HG03354 (cell line): ENCODE measurements at regions not wholly inside any gene's neighbourhood (a gene's known extent, or its start where the extent isn't known, plus 50 kb on each side); places are given as distances from the start of the nearest gene placed in this dataset.

Experiments
- ATAC-seq: cut with Tn5 transposase; IDR thresholded peaks from one replicate; pipeline ENCODE4 v1.9.1; 2021; ENCODE audit warnings: mild to moderate bottlenecking; ENCODE audit not compliant: unreplicated experiment, poor library complexity, severe bottlenecking

GRCh38 chr5:92525131-92525530 is 1055.9 kb downstream of the NR2F1-AS1 start:
- ATAC-seq = no peak

- ATAC-seq = no peak
Measured at GRCh38 chr5:92519811-92520632, 1061.0 kb downstream of the NR2F1-AS1 start.

- peak; percentile 99 for ATAC-seq
Measured at GRCh38 chr5:92518318-92518904, 1062.6 kb downstream of the NR2F1-AS1 start.

- ATAC-seq = no peak
Measured at GRCh38 chr5:92514896-92515295, 1066.1 kb downstream of the NR2F1-AS1 start.

GRCh38 chr5:92513067-92513466 is 1068.0 kb downstream of the NR2F1-AS1 start:
- ATAC-seq = no peak

GRCh38 chr5:92508271-92508670 is 1072.7 kb downstream of the NR2F1-AS1 start:
- no peak for ATAC-seq

GRCh38 chr5:92505925-92506324 is 1075.1 kb downstream of the NR2F1-AS1 start:
- peak; percentile 61 for ATAC-seq

- ATAC-seq = no peak
Measured at GRCh38 chr5:92505145-92505544, 1075.9 kb downstream of the NR2F1-AS1 start.

GRCh38 chr5:92504346-92504745 is 1076.7 kb downstream of the NR2F1-AS1 start:
- ATAC-seq = no peak

- ATAC-seq = no peak
Measured at GRCh38 chr5:92500752-92501151, 1080.3 kb downstream of the NR2F1-AS1 start.

- ATAC-seq = no peak
Measured at GRCh38 chr5:92496545-92496944, 1084.5 kb downstream of the NR2F1-AS1 start.

- no peak for ATAC-seq
Measured at GRCh38 chr5:92494508-92494907, 1086.5 kb downstream of the NR2F1-AS1 start.

GRCh38 chr5:92492908-92493307 is 1088.1 kb downstream of the NR2F1-AS1 start:
- ATAC-seq = no peak

- no peak for ATAC-seq
Measured at GRCh38 chr5:92484484-92484883, 1096.5 kb downstream of the NR2F1-AS1 start.

GRCh38 chr5:92472981-92473566 is 1090.0 kb upstream of the ARRDC3 start:
- ATAC-seq = no peak

- no peak for ATAC-seq
Measured at GRCh38 chr5:92471861-92472260, 1088.7 kb upstream of the ARRDC3 start.

- no peak for ATAC-seq
Measured at GRCh38 chr5:92470770-92471169, 1087.7 kb upstream of the ARRDC3 start.

GRCh38 chr5:92468295-92468694 is 1085.2 kb upstream of the ARRDC3 start:
- no peak for ATAC-seq

- no peak for ATAC-seq
Measured at GRCh38 chr5:92467695-92468094, 1084.6 kb upstream of the ARRDC3 start.

- no peak for ATAC-seq
Measured at GRCh38 chr5:92460505-92460904, 1077.4 kb upstream of the ARRDC3 start.

- ATAC-seq = no peak
Measured at GRCh38 chr5:92459654-92460053, 1076.5 kb upstream of the ARRDC3 start.
